ENCODE measurements at regions not wholly inside any gene's neighbourhood (a gene's known extent, or its start where the extent isn't known, plus 50 kb on each side); places are given as distances from the start of the nearest gene placed in this dataset.

GRCh38 chr5:93120051-93120450 lies 461.0 kb downstream of the NR2F1-AS1 start:
- TF ChIP-seq GATA2 (IDR thresholded peaks at IDR 0.05; ENCODE audit: low read depth, low read length) (no peak), GATA3 (IDR thresholded peaks at IDR 0.05; ENCODE audit: low read depth, low read length) (no peak)
